ENCODE measurements at regions not wholly inside any gene's neighbourhood (a gene's known extent, or its start where the extent isn't known, plus 50 kb on each side); places are given as distances from the start of the nearest gene placed in this dataset.

DNA sequence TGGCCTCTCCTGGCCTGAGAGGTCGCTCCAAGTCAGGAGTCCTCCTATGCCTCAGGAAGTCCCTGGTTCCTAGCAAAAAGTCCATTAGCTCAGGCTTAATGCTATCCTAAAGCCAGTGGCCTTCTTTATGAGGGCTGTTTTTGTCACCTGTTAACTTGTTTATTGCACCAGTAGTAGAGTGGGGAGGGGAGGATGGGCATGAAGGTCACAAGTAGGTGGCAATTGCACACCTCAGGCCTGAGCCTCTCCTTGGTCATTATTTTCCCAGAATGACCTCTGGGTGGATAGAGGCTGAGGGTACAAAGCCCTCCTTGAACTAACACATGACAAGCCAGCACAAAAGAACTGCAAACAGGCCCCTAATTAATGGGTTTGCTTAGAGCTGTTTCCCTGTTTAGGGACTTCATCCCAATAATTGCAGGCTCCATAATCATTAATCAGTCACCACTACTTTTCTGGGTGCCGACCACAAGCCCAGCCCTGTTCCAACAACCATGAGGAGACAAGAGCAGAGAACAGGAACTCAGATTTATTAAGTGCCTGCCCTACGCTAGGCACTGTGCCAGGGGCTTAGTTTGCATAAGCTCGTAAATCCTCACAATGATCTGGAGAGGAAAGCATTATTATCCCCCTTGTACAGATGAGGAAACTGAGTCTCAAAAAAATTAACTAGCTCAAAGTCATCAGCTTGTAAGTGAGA, 123.0 kb upstream of the PKDCC start:
- no peak for DNase-seq

DNA sequence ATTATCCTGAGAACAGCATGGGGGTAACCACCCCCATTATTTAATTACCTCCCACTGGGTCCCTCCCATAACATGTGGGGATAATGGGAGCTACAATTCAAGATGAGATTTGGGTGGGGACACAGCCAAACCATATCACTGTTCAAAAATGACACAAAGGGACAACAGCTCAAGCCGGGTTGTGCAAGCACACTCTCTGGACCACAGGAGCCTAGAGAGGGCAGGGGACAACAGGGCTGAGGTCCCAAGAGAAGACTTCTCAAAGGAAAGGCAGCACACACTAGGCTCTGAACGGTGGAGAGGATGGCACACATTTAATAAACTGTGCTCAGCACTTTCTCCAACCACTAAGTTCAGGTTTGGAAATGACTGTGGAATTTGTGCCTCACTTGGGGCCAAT, 122.1 kb upstream of the PKDCC start:
- no peak for DNase-seq

DNA sequence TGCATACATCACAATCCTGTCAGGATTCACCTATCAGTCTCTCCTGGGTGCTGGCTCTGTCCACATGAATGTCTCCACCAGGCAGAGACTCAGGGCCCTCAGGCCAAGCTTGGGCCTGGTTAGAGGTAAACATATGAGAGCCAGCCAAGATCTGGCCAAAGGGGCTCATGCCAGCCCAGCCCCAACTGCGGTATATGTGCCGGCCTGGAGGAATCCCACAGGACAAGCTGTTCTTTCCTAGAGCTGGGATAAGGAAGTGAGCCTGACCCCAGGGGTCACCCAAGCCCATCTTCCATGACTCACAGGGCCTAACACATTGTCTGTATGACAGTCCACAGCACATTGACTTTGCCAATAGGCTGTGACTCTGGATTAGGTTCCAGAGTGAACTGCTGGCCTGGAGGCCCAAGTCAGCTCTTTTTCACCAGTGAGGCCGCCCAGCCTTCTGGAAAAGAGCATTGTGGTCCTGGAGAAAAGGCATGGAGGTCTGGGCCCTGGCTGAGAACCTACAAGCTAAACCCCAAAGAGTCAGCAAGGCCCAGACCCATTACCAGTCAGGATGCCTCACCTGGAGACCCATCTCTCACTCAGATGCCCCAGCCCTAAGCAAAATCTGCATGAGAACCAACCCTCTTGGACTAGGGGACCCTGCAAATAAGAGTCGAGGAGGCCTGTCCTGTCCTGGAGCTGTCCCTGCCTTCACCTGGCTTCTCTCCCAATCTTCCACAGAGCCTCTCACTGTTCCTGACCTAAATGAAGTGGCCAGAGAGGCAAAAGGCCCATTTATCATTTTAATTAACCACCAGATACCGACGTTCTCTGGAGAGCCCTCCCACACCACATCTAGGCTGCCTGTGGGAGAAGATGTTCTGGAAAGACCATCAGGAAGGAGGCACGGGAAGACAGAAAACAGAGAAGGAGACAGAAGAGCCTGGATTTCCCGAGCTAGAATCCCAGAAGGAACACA, 120.9 kb upstream of the PKDCC start:
- DNase-seq, result no peak

DNA sequence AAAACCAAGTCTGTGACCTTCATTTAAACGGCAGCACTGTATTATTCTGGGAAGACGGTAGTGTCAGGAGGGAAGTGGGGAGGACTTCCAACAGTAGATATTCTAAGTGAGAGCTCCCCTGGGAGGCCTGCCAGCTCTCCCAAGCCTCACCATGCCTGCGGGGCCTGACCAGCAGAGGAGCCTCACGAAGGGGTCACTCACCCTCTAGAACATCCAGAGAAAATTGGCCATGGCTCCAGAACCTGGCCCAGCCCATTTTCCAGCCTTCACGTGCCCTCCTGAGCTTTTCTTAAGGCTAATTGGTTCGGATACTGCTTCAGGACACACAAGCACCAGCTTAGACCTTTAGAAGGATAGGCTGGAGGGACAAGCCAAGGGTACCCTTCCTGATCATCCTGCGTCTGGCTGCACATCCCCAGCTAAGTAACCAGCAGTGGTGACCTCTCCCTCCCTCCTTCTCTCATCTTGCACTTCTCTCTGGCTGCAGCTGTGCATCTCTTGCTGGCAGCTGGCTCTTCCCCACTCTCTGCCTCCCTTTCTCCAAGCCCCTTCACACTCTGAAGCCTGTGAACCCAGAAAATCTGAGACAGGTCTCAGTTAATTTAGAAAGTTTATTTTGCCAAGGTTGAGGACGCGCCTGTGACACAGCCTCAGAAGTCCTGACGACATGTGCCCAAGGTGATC, 120.1 kb upstream of the PKDCC start:
- DNase-seq, result no peak

DNA sequence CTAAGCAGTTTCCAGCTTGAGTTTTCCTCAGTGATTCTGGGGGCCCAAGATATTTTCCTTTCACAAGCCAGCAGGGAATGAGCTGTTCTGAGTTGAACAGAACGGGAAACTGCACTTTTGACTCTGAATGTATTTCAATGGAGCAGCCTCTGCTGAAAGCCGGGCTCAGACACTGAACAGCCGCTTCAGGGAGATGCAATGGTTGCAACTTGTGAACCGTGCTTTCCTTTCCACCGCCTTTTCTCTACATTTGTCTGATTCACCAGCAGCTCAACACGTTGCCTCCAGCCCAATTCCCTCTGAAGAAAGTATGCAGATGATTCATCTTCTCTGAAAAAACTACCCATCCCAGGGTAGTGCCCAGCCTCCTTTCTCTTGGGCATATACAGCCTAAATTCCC, 119.3 kb upstream of the PKDCC start:
- no peak for DNase-seq

DNA sequence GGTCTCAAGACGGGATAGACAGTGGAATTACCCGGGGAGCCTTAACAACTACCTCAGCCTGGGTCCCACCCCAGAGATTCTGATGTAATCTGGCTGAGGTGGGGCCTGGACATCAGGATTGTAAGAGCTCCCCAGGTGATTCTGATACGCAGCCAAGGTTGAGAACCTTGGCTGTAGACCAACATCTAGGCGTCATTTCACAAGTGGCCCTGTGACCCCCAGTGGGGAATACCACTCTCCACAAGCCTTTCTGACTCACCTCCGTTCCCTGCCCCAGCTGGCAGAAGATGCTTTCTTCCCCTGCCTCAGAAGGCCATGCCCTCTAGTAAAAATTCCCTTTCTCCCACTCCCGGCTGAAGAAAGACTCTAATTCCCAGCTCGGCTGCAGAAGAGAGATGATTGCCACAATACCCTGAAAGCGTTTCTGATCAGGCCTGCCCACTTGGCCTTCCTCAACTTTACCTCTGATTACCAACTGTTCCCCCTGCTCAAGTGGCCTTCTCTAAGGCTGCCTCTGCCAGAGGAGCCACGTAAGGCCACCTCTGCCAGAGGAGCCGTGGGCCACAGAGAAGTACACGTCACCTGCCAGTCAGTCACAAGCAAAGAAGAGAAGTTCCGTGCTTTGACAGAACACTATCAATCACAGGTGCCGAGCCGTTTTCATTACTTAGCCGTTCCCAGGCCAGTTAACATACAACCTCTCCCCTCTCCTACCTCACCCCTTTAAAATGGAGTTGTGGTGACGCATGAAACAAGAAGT, 116.8 kb upstream of the PKDCC start:
- DNase-seq, result no peak

DNA sequence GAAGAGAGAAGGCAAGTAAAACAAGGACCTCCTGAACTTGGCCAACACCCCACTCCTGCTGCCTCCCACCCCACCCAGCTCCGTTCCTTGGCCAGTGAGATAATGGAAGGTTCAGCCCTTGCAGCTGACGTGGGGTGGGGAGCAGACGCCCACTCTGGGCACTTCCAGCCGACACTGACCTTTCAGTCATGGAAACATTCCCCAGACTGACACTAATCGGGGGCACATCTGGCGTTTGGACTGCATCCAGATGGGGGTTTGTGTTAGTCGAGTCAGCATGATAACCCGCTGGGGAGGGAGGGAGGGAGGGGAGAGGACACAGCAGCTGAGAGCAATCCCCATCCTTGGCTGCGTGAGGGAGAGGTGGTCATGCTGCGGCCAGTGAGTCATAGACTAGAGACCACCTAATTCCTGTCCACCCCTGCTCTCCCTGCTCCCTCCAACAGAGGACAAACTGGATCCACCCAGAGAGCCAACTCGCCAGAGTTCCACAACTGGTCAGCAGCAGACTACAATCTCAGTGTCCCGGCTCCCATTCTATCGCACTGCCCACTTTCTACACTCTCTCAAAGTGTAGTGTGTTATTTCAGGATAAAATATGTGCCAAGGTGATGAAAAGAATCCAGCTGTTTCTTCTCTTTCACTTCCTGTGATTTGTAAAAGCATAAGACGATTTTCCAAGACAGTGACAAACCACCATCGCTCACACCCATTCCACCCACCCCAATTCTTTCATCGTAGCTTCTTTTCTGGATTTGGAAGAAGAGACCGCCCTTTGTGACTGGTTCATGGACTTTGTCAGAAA, 115.4 kb upstream of the PKDCC start:
- no peak for DNase-seq

DNA sequence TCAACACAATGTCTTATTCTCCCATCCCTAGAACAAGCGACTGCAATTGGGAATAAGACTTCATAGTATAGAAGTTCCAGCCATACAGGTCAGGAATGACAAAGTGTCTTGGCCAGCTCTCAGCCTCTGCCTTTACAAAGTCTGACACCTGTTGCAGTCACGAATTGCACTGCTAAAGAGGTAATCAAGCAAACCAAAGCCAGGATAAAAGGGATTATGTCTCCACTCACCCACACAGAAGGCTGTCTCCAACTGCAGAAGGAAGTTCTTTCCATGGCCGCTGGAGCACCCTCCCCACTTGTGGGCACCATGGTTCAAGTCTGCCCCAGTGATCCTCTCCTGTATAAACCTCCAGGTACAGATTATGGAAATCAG, 114.8 kb upstream of the PKDCC start:
- no peak for DNase-seq

DNA sequence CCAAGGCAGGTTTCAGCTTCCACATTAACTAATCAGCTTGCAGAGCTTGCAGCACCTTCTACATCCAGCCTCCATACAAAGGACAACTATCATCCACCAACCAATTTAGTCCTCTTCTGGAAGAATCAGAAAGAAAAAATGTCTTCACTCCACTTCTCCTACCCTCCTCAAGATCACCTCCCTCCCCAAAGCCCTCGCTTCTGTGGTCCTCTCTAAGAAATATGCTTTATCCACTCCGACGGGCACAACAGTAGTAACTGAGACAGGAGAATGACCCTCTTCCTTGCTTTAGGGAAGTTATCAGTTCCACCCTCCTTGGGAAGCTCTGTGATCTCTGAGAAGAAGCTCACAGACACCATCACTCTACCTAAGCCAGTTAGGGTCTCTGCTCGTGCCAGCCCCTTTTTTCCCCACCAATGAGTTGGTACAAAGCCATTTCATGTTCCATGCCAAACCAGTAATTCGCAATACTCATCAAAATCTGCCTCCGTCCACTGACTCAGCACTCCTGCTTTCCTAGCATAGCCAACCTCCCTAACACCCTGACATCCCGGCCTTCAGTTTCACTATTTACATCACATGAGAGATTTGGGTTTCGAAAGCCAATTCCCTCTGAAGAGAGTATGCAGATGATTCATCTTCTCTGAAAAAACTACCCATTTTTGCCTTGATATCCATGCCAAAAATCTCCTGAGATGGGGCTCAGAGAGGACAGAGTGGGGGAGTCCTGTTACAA, 114.1 kb upstream of the PKDCC start:
- no peak for DNase-seq

DNA sequence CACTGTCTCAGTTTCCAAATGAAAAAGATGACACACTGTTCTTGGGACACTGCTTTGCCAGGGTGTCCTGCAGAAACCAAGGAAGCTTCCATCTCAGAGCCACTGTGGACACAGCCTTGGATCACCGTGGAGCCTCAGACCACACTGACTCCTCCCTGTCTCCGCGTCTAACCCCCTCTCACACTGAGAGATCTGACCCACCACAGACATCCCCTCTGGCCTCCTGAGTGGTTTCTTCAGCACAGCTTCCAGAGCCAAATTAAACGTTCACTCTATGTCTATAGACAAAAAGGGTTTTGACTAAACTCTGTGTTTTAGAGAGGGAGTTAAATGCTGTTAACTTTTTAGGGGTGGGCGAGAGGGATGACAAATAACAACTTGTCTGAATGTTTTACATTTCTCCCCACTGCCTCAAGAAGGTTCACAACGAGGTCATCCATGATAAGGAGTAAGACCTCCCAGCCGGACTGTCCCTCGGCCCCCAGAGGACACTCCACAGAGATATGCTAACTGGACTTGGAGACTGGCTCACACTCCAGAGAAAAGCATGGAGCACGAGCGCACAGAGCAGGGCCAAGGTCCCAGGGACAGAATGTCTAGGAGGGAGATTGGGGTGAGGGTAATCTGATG, 113.4 kb upstream of the PKDCC start:
- DNase-seq, result no peak

DNA sequence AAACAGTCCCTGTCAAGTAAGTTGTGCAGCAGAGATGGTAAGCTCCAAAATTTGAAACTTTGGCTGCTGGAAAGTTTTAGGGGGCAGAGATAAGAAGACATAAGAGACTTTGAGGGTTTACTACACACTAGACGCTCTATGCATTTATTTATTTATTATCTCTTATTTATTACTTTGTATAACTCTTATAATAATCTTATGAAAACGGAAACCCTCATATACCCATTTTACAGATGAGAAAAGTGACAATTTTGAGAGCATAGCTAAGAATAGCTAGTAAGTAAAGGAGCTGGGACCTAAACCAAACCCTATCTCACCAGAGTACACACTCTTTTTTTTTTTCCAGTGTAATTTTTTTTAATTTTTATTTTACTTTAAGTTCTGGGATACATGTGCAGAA, 112.8 kb upstream of the PKDCC start:
- no peak for DNase-seq

DNA sequence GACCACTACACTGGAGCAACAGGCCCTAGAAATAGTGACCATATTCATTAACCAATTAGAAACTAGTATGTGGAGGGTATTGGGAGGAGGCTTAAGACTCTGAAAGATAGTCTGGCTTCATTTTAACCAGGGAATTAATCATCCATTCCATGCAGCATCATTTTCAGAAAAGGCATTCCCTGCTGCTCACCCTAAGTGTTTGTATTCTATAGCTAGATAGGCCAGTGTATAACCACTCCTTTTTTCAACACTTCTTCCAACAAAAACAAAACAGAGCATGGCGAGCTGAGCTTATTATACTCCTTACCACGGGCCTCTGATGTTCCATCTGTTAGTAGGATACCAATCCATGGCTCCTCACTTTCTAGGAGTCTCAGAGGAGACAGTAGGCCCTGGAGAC, 112.0 kb upstream of the PKDCC start:
- DNase-seq, result no peak

DNA sequence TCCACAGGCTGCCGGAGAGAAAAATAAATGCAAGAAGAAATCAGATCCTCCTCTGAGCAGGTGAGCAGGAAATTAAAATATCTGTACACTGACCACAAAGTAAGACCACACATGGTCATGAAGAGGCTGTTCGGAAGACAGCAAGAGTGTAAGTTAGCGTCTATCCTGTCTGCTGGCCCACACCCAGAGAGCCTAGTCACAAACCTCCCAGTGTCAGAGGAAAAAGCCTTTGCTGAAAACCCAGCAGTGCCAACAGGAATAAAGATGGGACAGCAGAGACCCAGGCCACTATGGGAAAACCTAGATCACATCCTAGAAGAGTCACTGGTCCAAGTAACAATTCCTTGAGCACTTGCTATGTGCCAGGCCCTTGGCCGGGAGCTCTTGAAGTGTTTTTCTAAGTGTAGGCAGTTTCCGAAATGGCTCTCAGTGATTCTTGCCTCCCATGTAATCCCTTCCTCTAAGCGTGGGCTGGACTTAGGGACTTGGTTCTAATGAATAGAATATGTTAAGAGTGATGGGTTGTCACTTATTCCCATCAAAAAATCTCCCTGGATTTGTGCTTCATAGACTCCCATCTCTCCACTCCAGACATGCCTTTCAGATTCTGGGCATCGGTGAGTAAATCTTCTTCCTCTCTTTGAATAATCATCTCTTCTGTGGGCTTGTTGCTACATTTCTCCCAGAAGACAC, 110.9 kb upstream of the PKDCC start:
- DNase-seq, result no peak

DNA sequence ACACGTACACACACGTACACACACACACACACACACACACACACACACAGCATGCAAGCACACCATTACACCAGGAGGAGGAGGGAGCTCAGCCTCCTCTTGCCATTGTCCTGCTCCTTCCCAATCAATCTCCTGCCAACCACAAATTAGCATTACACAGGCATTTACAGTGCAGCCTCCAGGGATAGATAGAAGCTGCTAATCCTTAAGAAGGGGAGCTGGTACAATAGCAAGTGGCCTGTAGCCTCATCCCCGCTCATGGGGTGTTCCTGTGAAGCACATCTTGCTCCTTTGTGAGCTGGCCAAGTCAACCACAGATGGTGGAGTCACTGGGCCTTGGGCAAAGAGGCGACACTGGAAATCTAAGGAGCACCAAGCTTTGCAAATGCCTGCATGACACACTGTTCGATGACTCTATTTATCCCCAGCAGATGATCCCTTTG, 110.3 kb upstream of the PKDCC start:
- DNase-seq, result no peak

DNA sequence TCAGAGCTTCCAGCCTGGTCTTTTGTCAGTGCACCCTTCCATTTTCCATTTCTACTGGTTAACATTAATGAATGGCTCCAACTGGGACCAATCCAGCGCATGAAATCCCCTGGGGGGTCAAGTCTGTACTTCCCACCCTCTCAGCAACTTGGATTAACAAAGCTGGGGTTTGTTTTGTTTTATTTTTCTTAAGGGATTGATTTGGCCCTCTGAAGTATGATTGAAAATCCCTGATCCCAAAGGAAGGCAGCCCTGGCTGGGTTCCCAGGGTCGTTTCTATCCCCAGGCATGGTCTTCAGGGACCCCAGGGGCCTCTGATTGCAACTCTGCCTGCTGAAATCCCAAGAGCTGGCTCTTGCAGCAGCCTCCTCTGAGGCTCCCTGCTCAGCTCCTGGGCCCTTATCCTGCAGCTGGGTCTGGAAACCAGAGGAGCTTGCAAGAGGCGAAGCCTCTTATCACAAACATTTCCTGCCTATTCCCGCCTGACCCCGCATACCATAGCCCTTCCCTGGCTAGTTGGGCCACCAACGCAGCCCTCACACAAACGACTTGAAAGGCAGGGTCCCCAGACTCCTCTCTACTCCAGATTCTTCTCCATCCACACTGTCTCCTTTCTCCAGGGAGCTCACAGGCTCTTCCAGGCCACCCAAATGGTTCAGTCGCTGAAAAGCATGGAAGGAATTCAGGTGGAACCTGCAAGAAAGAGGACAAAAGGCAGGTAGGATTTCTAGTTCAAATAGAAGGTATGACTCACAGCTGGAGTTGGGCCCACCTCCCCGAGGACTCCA, 109.7 kb upstream of the PKDCC start:
- no peak for DNase-seq

DNA sequence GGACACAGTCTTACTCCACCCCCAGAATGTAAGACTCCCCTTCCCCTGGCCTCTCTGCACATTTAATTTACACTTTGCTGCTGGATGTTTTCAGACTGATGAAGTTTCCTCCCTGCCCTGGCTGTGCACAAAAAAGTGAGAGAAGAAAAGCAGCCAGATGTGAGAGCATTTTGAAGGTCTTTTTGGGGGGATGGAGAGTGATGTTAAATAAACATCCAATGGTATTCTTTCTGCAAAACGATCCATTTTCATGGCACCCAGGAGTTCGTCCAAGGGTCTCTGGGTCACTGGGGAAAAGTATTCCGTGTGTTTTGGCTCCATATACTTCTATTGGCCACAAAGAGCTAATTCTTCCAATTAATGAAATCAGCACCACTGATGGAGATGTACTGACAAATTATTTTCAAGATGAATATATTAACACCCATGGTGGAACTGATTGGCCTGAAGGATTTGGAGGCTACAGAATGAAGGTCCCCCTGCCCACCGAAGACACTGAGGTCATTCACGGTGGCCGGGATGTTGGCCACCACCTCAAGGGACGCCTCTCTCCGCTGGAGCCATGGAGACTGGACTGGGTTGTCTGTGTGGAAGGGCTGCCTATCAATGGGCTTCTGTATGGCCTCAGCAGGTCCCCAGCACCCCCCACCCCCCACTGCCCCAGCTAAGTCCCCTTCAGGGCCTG, 107.6 kb upstream of the PKDCC start:
- DNase-seq, result no peak

DNA sequence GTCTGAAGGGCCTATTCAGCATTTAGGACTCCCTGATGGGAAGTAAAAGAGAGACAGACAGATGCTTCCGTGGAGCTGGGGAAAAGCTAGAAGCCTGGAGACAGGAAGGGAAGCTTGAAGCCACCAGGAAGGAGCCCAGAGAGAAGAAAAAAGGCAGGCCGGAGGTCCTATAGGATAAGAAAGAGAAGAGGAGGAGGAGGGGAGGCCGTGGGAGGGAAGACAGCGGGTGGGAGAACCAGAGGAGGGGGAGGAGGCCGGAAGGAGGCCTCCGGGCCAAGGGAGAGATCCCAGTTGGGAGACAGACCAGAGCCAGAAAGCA, 107.1 kb upstream of the PKDCC start:
- DNase-seq, result no peak

DNA sequence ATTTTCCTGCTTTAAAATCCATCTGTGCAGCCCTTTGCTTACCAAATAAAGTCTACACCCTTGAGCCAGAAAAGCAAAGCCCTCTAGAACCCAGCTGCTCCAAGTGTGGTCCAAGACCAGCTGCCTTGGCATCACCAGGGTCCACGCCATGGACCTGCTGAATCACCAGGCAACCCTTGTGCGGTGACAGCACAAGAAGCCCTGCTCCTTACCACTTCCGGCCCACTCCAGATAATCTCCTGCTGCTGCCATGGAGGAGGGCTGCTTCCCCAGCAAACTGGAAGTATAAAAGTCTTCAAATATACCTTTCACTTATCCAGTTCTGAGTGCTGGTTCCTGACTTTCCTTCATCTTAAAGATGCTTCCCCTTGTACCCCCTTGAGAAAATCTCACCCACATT, 106.0 kb upstream of the PKDCC start:
- no peak for DNase-seq

DNA sequence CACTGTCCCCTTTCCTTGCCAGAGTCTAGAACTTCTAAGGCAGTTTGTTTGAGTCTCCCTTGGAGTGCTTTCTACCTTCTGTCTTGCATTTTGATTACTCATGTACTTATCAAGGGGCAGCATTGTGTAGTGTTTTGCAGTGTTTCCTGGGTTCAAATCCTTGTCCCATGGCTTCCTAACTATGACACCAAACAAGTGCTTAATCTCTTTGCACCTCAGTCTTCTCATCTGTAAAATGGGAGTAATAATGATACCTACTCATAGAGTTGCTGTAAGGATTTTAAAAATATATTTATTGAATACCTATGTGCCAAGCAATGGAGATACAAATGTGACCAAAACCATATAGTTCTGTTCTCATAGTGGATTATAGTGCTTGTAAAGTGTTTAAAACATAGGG, 105.5 kb upstream of the PKDCC start:
- no peak for DNase-seq

All from NCI-H2107 (cell line).